CD14-positive monocyte (primary cell): ENCODE measurements at regions not wholly inside any gene's neighbourhood (a gene's known extent, or its start where the extent isn't known, plus 50 kb on each side); places are given as distances from the start of the nearest gene placed in this dataset.

Experiments
- DNase-seq, 3 donors: peaks; one replicate each; pipeline ENCODE4 v3.0.0-alpha.2; 2011 to 2022
- H2AFZ ChIP-seq: 2 replicates; pipeline ENCODE4 v1.6.0; 2012; ENCODE audit warnings: mild to moderate bottlenecking, low read depth, low read length, inconsistent platforms; ENCODE audit not compliant: insufficient read depth, poor library complexity, severe bottlenecking
- H3K27ac ChIP-seq, 2 donors: 1 replicate in 1 of 2; 2 replicates in 1 of 2; pipeline ENCODE4 v1.5.1; 2012 to 2013; ENCODE audit warnings: low read length in 2 of 2, control low read depth in 1 of 2, inconsistent platforms in 1 of 2, low read depth in 1 of 2, mild to moderate bottlenecking in 1 of 2
- H3K27me3 ChIP-seq, 2 donors: one replicate each; pipeline versions ENCODE4 v1.6.0 to v1.6.1; 2011 to 2013; ENCODE audit warnings: low read length in 2 of 2; ENCODE audit not compliant: control insufficient read depth in 2 of 2, insufficient read depth in 2 of 2
- H3K36me3 ChIP-seq, 2 donors: replicated peaks in 1 of 2; 1 replicate in 1 of 2; 2 replicates in 1 of 2; pipeline versions ENCODE4 v1.5.1 to v1.6.1; 2012 to 2013; ENCODE audit warnings: low read length in 2 of 2, control low read depth in 1 of 2, inconsistent platforms in 1 of 2, mild to moderate bottlenecking in 1 of 2; ENCODE audit not compliant: insufficient read depth in 2 of 2, control insufficient read depth in 1 of 2
- H3K4me1 ChIP-seq, 2 donors: 1 replicate in 1 of 2; 2 replicates in 1 of 2; pipeline versions ENCODE4 v1.5.1 to v1.6.1; 2012 to 2013; ENCODE audit warnings: low read length in 2 of 2, control low read depth in 1 of 2, inconsistent platforms in 1 of 2, mild to moderate bottlenecking in 1 of 2, moderate library complexity in 1 of 2; ENCODE audit not compliant: insufficient read depth in 2 of 2, control insufficient read depth in 1 of 2
- H3K4me2 ChIP-seq: replicated peaks from 2 replicates; pipeline ENCODE3; 2012; ENCODE audit warnings: low read length, moderate library complexity, mild to moderate bottlenecking; ENCODE audit not compliant: poor library complexity, severe bottlenecking; ENCODE audit errors: extremely low read depth
- H3K4me3 ChIP-seq, 3 experiments: fragments of 200-600 bp in 1 of 3; sonication (generic) in 1 of 3; replicated peaks in 1 of 3; 1 replicate in 2 of 3; 2 replicates in 1 of 3; pipeline ENCODE4 v1.5.1; 2011 to 2013; ENCODE audit warnings: low read length in 3 of 3, mild to moderate bottlenecking in 3 of 3, control low read depth in 2 of 3, low read depth in 2 of 3, inconsistent platforms in 1 of 3, moderate library complexity in 1 of 3
- H3K79me2 ChIP-seq: 2 replicates; pipeline ENCODE4 v1.6.0; 2012; ENCODE audit warnings: mild to moderate bottlenecking, control low read depth, inconsistent platforms, low read length, moderate library complexity; ENCODE audit not compliant: insufficient read depth
- H3K9ac ChIP-seq: 2 replicates; pipeline ENCODE4 v1.6.0; 2017; ENCODE audit warnings: low read length, mild to moderate bottlenecking; ENCODE audit not compliant: insufficient read depth, poor library complexity, severe bottlenecking
- H3K9me3 ChIP-seq, 2 donors: replicated peaks in 1 of 2; 1 replicate in 1 of 2; 2 replicates in 1 of 2; pipeline versions ENCODE4 v1.5.1 to v1.6.1; 2012 to 2013; ENCODE audit warnings: low read length in 2 of 2, control low read depth in 1 of 2; ENCODE audit not compliant: control insufficient read depth in 1 of 2, insufficient read depth in 1 of 2
- H4K20me1 ChIP-seq: 2 replicates; pipeline ENCODE4 v1.6.0; 2012; ENCODE audit warnings: mild to moderate bottlenecking, low read length, control low read depth, moderate library complexity; ENCODE audit not compliant: insufficient read depth
- H3K27ac Mint-ChIP-seq, 7 donors: one replicate each; pipeline ENCODE4 v1.8.0; 2020; ENCODE audit warnings: mild to moderate bottlenecking in 7 of 7, mixed read lengths in 7 of 7, moderate library complexity in 6 of 7, inconsistent platforms in 2 of 7
- H3K27me3 Mint-ChIP-seq, 3 donors: one replicate each; pipeline ENCODE4 v1.8.0; 2021 to 2022; ENCODE audit warnings: low read depth in 3 of 3, mild to moderate bottlenecking in 3 of 3, mixed read lengths in 3 of 3, moderate library complexity in 3 of 3, inconsistent platforms in 1 of 3
- H3K36me3 Mint-ChIP-seq, 2 donors: one replicate each; pipeline ENCODE4 v1.8.0; 2020; ENCODE audit warnings: mixed read lengths in 2 of 2, inconsistent platforms in 1 of 2, mild to moderate bottlenecking in 1 of 2
- H3K4me1 Mint-ChIP-seq: one replicate; pipeline ENCODE4 v1.8.0; 2020; ENCODE audit warnings: mild to moderate bottlenecking, mixed read lengths
- H3K4me3 Mint-ChIP-seq, 2 donors: one replicate each; pipeline ENCODE4 v1.8.0; 2020; ENCODE audit warnings: mild to moderate bottlenecking in 2 of 2, mixed read lengths in 2 of 2, moderate library complexity in 1 of 2
- H3K9me3 Mint-ChIP-seq, 7 donors: one replicate each; pipeline ENCODE4 v1.8.0; 2020 to 2022; ENCODE audit warnings: mixed read lengths in 7 of 7, mild to moderate bottlenecking in 6 of 7, moderate library complexity in 6 of 7, inconsistent platforms in 2 of 7
- WGBS: methylation state at CpG from one replicate; pipeline ENCODE4 v1.1.5; 2013; ENCODE audit warnings: missing lambda C conversion rate; ENCODE audit not compliant: insufficient coverage; 5-methylcytosine and 5-hydroxymethylcytosine counted together
- intact Hi-C, 2 donors: fragments of 100-400 bp; cut with micrococcal nuclease; formaldehyde crosslinking; loops; one replicate each; pipeline versions ENCODE4 v1.15.0 to v1.15.1; 2023
- TF ChIP-seq, protein P1 (sequence below): fragments of 200-600 bp; IDR thresholded peaks from one replicate; pipeline ENCODE4 v1.8.0; 2022; ENCODE audit warnings: antibody characterized with exemption, mild to moderate bottlenecking

- Mint-ChIP-seq H3K9me3 (peaks cover 1 to 20% (median 9%) of the 10 kb centered on the region in 7 donors), H3K4me1 (no peaks in the 10 kb centered on the region), H3K27me3 (peaks cover 0 to 2% (median 0%) of the 10 kb centered on the region in 3 donors), H3K36me3 (no peaks in the 10 kb centered on the region), H3K4me3 (no peak overlapping the region), H3K27ac (no peak overlapping the region)
- Histone ChIP-seq H3K4me2 (no peak overlapping the region), H2AFZ (no peak overlapping the region), H3K79me2 (no peaks in the 10 kb centered on the region), H4K20me1 (no peaks in the 10 kb centered on the region), H3K27me3 (no peaks in the 10 kb centered on the region), H3K9ac (no peak overlapping the region), H3K4me1 (no peaks in the 10 kb centered on the region), H3K4me3 (no peak overlapping the region), H3K9me3 (peaks cover 0 to 6% of the 10 kb centered on the region in 2 donors), H3K36me3 (no peaks in the 10 kb centered on the region), H3K27ac (no peak overlapping the region)
- 100% methylated on average over 5 of the region's 5 CpGs for WGBS
- TF ChIP-seq, protein P1, sequence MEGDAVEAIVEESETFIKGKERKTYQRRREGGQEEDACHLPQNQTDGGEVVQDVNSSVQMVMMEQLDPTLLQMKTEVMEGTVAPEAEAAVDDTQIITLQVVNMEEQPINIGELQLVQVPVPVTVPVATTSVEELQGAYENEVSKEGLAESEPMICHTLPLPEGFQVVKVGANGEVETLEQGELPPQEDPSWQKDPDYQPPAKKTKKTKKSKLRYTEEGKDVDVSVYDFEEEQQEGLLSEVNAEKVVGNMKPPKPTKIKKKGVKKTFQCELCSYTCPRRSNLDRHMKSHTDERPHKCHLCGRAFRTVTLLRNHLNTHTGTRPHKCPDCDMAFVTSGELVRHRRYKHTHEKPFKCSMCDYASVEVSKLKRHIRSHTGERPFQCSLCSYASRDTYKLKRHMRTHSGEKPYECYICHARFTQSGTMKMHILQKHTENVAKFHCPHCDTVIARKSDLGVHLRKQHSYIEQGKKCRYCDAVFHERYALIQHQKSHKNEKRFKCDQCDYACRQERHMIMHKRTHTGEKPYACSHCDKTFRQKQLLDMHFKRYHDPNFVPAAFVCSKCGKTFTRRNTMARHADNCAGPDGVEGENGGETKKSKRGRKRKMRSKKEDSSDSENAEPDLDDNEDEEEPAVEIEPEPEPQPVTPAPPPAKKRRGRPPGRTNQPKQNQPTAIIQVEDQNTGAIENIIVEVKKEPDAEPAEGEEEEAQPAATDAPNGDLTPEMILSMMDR = no peak
- no peak for DNase-seq
- intact Hi-C loops = no loop called here
Observed at GRCh38 chr14:86596024-86596423, 1066.1 kb downstream of the FLRT2 start.

- H3K27me3 ChIP-seq = no peaks in the 10 kb centered on the region
- no peak overlapping the region for H3K4me3 ChIP-seq
- Mint-ChIP-seq H3K27me3 (peaks cover 0 to 2% (median 1%) of the 10 kb centered on the region in 3 donors), H3K27ac (no peak overlapping the region), H3K4me3 (no peak overlapping the region), H3K4me1 (peaks cover 6% of the 10 kb centered on the region), H3K36me3 (no peaks in the 10 kb centered on the region), H3K9me3 (peaks cover 2 to 15% (median 10%) of the 10 kb centered on the region in 7 donors)
- no peak overlapping the region for H3K9ac ChIP-seq
- TF ChIP-seq, protein P1 = no peak
- no peak overlapping the region for H3K27ac ChIP-seq
- no peak for DNase-seq
- no peak overlapping the region for H2AFZ ChIP-seq
- H4K20me1 ChIP-seq = no peaks in the 10 kb centered on the region
- no CpG with 5 or more reads among the region's 1 CpG for WGBS
- intact Hi-C loops = no loop called here
- H3K79me2 ChIP-seq = no peaks in the 10 kb centered on the region
- H3K4me2 ChIP-seq = no peak overlapping the region
- peaks cover 3 to 13% of the 10 kb centered on the region in 2 donors for H3K9me3 ChIP-seq
- no peaks in the 10 kb centered on the region for H3K4me1 ChIP-seq
- H3K36me3 ChIP-seq = no peaks in the 10 kb centered on the region
Observed at GRCh38 chr14:86575141-86575540, 1045.2 kb downstream of the FLRT2 start.
